ENCODE measurements at regions not wholly inside any gene's neighbourhood (a gene's known extent, or its start where the extent isn't known, plus 50 kb on each side); places are given as distances from the start of the nearest gene placed in this dataset.

DNA sequence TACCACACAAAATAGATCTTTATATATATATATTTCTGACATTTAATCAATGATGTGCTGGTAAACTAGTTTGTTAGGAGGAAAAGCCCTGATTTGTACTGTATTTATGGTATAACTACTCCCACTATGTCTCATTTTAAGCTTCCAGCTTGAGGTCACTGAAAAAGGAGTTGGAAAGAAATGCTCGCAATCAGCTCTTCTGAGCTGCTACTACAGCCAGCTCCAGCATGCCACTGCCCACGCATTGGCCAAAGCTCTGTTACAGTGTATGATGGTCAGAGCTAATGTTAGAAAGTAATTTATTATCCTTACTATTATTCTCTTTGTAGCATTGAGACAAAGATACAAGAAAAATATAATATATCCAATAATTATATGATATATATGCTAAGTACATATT is 55.0 kb upstream of the PCED1B start:
- Histone ChIP-seq H3K9me3 (replicated peaks; ENCODE audit: control insufficient read depth, insufficient read depth, low read depth, low read length) (no peaks in the 10 kb centered on the region), H3K27me3 (ENCODE audit: control insufficient read depth in 2 of 2, insufficient read depth in 2 of 2, low read length in 2 of 2) (peaks cover 2 to 8% of the 10 kb centered on the region in 2 experiments; a peak in 2 of 5 replicates), H4K20me1 (replicated peaks; ENCODE audit: control insufficient read depth, insufficient read depth, low read length) (no peaks in the 10 kb centered on the region), H3K4me1 (replicated peaks in 1 of 2; ENCODE audit: control insufficient read depth in 2 of 2, insufficient read depth in 2 of 2, low read length in 2 of 2) (no peaks in the 10 kb centered on the region), H3K9ac (ENCODE audit: insufficient read depth in 1 of 2, low read depth in 2 of 2, low read length in 2 of 2) (no peak overlapping the region), H3K36me3 (ENCODE audit: control insufficient read depth, insufficient read depth, low read length) (no peaks in the 10 kb centered on the region), H3K4me2 (ENCODE audit: insufficient read depth, low read length) (no peak overlapping the region), H2AFZ (ENCODE audit: low read depth, low read length) (no peak overlapping the region), H3K27ac (ENCODE audit: extremely low read depth, low read depth, low read length) (no peak overlapping the region), H3K4me3 (no peak overlapping the region), H3K79me2 (ENCODE audit: control insufficient read depth, insufficient read depth, low read length) (no peaks in the 10 kb centered on the region), H3K9me1 (ENCODE audit: control insufficient read depth, insufficient read depth, low read length) (no peaks in the 10 kb centered on the region)
- no peak for ATAC-seq
- DNase-seq (ENCODE audit: extremely low read depth in 1 of 4, low spot score in 3 of 4): no peak
- POLR2A ChIA-PET: interaction anchor here (0.7 to 1.1 kb wide), 2 partner anchors 9 to 386 kb away, joined by 3 read pairs; no protein-coding TSS in a partner anchor
- FAIRE-seq: no peak
- intact Hi-C loops (cut with micrococcal nuclease): loop anchor here (5.0 to 10.0 kb wide), 3 partner anchors 682 to 952 kb away; no protein-coding TSS in a partner anchor
- TF ChIP-seq ZNF408 (CRISPR knock-in tag; IDR thresholded peaks at IDR 0.05; ENCODE audit: low read depth): no peak
- TF ChIP-seq SP2 (IDR thresholded peaks at IDR 0.05; ENCODE audit: extremely low read depth, low read depth, low read length, poor library complexity, severe bottlenecking): no peak
- no peak for TF ChIP-seq ZNF3 (CRISPR knock-in tag; IDR thresholded peaks at IDR 0.05)
- TF ChIP-seq SMARCC2 (IDR thresholded peaks at IDR 0.05; ENCODE audit: low read depth): no peak
- no peak for TF ChIP-seq MAFK (IDR thresholded peaks at IDR 0.05; ENCODE audit: low read length)
- TF ChIP-seq BRF1 (IDR thresholded peaks at IDR 0.05; ENCODE audit: borderline replicate concordance, extremely low read depth, insufficient read length): no peak
- TF ChIP-seq BCOR (IDR thresholded peaks at IDR 0.05): no peak
- TF ChIP-seq, protein P1, sequence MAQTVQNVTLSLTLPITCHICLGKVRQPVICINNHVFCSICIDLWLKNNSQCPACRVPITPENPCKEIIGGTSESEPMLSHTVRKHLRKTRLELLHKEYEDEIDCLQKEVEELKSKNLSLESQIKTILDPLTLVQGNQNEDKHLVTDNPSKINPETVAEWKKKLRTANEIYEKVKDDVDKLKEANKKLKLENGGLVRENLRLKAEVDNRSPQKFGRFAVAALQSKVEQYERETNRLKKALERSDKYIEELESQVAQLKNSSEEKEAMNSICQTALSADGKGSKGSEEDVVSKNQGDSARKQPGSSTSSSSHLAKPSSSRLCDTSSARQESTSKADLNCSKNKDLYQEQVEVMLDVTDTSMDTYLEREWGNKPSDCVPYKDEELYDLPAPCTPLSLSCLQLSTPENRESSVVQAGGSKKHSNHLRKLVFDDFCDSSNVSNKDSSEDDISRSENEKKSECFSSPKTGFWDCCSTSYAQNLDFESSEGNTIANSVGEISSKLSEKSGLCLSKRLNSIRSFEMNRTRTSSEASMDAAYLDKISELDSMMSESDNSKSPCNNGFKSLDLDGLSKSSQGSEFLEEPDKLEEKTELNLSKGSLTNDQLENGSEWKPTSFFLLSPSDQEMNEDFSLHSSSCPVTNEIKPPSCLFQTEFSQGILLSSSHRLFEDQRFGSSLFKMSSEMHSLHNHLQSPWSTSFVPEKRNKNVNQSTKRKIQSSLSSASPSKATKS (CRISPR knock-in tag; IDR thresholded peaks at IDR 0.05): no peak
- TF ChIP-seq ZNF583 (CRISPR knock-in tag; IDR thresholded peaks at IDR 0.05): no peak
- no peak for TF ChIP-seq XRCC3 (IDR thresholded peaks at IDR 0.05)
- no peak for TF ChIP-seq CXXC5 (CRISPR knock-in tag; IDR thresholded peaks at IDR 0.05)
- TF ChIP-seq ELF1 (tag; IDR thresholded peaks at IDR 0.05): no peak
- TF ChIP-seq, protein P2, sequence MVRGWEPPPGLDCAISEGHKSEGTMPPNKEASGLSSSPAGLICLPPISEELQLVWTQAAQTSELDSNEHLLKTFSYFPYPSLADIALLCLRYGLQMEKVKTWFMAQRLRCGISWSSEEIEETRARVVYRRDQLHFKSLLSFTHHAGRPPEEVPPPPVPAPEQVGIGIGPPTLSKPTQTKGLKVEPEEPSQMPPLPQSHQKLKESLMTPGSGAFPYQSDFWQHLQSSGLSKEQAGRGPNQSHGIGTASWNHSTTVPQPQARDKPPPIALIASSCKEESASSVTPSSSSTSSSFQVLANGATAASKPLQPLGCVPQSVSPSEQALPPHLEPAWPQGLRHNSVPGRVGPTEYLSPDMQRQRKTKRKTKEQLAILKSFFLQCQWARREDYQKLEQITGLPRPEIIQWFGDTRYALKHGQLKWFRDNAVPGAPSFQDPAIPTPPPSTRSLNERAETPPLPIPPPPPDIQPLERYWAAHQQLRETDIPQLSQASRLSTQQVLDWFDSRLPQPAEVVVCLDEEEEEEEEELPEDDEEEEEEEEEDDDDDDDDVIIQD (CRISPR knock-in tag; IDR thresholded peaks at IDR 0.05): no peak
- TF ChIP-seq, protein P3, sequence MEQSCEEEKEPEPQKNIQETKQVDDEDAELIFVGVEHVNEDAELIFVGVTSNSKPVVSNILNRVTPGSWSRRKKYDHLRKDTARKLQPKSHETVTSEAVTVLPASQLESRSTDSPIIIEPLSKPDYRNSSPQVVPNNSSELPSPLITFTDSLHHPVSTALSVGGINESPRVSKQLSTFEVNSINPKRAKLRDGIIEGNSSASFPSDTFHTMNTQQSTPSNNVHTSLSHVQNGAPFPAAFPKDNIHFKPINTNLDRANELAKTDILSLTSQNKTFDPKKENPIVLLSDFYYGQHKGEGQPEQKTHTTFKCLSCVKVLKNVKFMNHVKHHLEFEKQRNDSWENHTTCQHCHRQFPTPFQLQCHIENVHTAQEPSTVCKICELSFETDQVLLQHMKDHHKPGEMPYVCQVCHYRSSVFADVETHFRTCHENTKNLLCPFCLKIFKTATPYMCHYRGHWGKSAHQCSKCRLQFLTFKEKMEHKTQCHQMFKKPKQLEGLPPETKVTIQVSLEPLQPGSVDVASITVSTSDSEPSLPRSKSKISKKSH (CRISPR knock-in tag; IDR thresholded peaks at IDR 0.05): no peak
- no peak for TF ChIP-seq RAD51 (IDR thresholded peaks at IDR 0.05; ENCODE audit: borderline replicate concordance, low read depth)
- BruUV-seq (replicated peaks): no TSS peak
- 3% methylated on average over 2 of the region's 2 CpGs for WGBS (ENCODE audit: insufficient coverage, low coverage, missing lambda C conversion rate)
- CTCF ChIA-PET (ENCODE audit: low intra/inter-chr PET ratio): no interaction called here
- in situ Hi-C loops (cut with MboI): loop anchor here (25.0 kb wide), 2 partner anchors 687 to 887 kb away; no protein-coding TSS in a partner anchor

Data from K562 (cell line).